GM12878 (cell line): ENCODE measurements at regions not wholly inside any gene's neighbourhood (a gene's known extent, or its start where the extent isn't known, plus 50 kb on each side); places are given as distances from the start of the nearest gene placed in this dataset.
"Not testable (repeated sequence)": the region's sequence is repeated elsewhere in the genome, so short reads cannot be mapped to it uniquely, and the experiment has no call there.

Experiments
- EZH2 ChIP-seq: IDR thresholded peaks from 2 replicates; pipeline ENCODE4 v1.6.1; 2012; ENCODE audit warnings: low read depth, mild to moderate bottlenecking, control low read depth, inconsistent platforms, low read length, borderline replicate concordance; ENCODE audit not compliant: control insufficient read depth
- IKZF1 ChIP-seq: fragments of 450-650 bp; conservative IDR thresholded peaks from 2 replicates; pipeline ENCODE4 v1.6.1; 2017; ENCODE audit warnings: antibody characterized with exemption, mild to moderate bottlenecking
- TCF12 ChIP-seq: IDR thresholded peaks from 2 replicates; pipeline ENCODE4 v1.6.1; 2011; ENCODE audit warnings: low read depth, mild to moderate bottlenecking, low read length
- ZNF274 ChIP-seq: IDR thresholded peaks from one replicate; pipeline ENCODE4 v1.8.0; 2011; ENCODE audit not compliant: insufficient read length, insufficient read depth
- TF ChIP-seq, protein P1 (sequence below), 3 experiments: IDR thresholded peaks in 2 of 3; conservative IDR thresholded peaks in 1 of 3; 2 replicates each; pipeline ENCODE4 v1.5.1; 2011; ENCODE audit warnings: low read depth in 3 of 3, low read length in 3 of 3, mild to moderate bottlenecking in 3 of 3, control low read depth in 2 of 3, moderate library complexity in 2 of 3, inconsistent platforms in 1 of 3, mixed read lengths in 1 of 3; ENCODE audit not compliant: control insufficient read depth in 2 of 3, insufficient read depth in 1 of 3; ENCODE audit errors: extremely low read depth in 1 of 3
- TF ChIP-seq, protein P2 (sequence below): IDR thresholded peaks from 2 replicates; pipeline ENCODE4 v1.6.1; 2012; ENCODE audit warnings: low read length, inconsistent platforms

DNA sequence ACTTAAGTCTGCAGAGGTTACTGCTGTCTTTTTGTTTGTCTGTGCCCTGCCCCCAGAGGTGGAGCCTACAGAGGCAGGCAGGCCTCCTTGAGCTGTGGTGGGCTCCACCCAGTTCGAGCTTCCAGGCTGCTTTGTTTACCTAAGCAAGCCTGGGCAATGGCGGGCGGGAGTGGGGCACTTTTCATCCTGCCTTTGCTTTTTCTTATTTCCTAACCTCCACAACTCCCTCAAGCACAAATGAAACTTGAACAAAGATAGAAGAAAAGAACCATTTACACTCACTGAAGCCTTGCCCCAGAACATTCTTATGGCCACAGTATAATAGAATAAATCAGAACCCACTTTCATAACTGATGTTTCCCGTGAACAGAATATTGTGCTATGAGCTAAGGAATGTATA, 344.5 kb upstream of the MAOA start:
- TF ChIP-seq, protein P1, sequence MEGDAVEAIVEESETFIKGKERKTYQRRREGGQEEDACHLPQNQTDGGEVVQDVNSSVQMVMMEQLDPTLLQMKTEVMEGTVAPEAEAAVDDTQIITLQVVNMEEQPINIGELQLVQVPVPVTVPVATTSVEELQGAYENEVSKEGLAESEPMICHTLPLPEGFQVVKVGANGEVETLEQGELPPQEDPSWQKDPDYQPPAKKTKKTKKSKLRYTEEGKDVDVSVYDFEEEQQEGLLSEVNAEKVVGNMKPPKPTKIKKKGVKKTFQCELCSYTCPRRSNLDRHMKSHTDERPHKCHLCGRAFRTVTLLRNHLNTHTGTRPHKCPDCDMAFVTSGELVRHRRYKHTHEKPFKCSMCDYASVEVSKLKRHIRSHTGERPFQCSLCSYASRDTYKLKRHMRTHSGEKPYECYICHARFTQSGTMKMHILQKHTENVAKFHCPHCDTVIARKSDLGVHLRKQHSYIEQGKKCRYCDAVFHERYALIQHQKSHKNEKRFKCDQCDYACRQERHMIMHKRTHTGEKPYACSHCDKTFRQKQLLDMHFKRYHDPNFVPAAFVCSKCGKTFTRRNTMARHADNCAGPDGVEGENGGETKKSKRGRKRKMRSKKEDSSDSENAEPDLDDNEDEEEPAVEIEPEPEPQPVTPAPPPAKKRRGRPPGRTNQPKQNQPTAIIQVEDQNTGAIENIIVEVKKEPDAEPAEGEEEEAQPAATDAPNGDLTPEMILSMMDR (IDR thresholded peaks at IDR 0.05 in 2 of 3, conservative IDR thresholded peaks at IDR 0.05 in 1 of 3; ENCODE audit: control insufficient read depth in 2 of 3, extremely low read depth in 1 of 3, insufficient read depth in 1 of 3, low read depth in 3 of 3, low read length in 3 of 3), result not testable (repeated sequence)
- TF ChIP-seq, protein P2, sequence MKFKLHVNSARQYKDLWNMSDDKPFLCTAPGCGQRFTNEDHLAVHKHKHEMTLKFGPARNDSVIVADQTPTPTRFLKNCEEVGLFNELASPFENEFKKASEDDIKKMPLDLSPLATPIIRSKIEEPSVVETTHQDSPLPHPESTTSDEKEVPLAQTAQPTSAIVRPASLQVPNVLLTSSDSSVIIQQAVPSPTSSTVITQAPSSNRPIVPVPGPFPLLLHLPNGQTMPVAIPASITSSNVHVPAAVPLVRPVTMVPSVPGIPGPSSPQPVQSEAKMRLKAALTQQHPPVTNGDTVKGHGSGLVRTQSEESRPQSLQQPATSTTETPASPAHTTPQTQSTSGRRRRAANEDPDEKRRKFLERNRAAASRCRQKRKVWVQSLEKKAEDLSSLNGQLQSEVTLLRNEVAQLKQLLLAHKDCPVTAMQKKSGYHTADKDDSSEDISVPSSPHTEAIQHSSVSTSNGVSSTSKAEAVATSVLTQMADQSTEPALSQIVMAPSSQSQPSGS, result not testable (repeated sequence)
- TF ChIP-seq ZNF274, TCF12, EZH2, IKZF1: not testable (repeated sequence)
